Lower leg skin (tissue), 3 donors: ENCODE measurements at regions not wholly inside any gene's neighbourhood (a gene's known extent, or its start where the extent isn't known, plus 50 kb on each side); places are given as distances from the start of the nearest gene placed in this dataset.

ENCODE experiments used
- CTCF ChIP-seq, 3 donors: fragments of 450-650 bp; IDR thresholded peaks; one replicate each; pipeline ENCODE4 v1.5.1; 2016; ENCODE audit warnings: antibody characterized with exemption in 3 of 3, mild to moderate bottlenecking in 3 of 3, moderate library complexity in 2 of 3
- POLR2A ChIP-seq, 2 donors: fragments of 450-650 bp; IDR thresholded peaks; one replicate each; pipeline ENCODE4 v1.6.1; 2016 to 2017; ENCODE audit warnings: antibody characterized with exemption in 2 of 2, mild to moderate bottlenecking in 1 of 2, moderate library complexity in 1 of 2

DNA sequence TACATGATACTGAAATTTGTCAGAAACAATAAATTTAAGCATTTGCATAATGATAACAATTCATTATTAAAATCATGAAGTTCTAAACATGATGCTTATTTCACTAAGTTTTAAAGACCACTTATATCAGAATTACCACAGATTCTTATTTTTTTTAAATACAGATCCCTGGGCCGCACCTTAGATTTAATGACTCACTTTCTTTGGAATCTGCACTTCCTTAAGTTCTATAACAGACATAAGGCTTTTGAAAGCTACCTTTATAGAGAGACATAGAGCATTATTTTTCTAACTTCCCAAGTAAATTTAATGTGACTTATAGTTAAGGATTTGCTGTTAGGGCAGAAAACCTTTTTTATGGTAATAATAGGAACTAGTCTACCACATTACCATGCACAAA lies 214.9 kb downstream of the IPMK start:
- no peak for TF ChIP-seq CTCF (IDR thresholded peaks at IDR 0.05)
- TF ChIP-seq POLR2A (IDR thresholded peaks at IDR 0.05) = no peak
